ENCODE measurements at regions not wholly inside any gene's neighbourhood (a gene's known extent, or its start where the extent isn't known, plus 50 kb on each side); places are given as distances from the start of the nearest gene placed in this dataset.

DNA sequence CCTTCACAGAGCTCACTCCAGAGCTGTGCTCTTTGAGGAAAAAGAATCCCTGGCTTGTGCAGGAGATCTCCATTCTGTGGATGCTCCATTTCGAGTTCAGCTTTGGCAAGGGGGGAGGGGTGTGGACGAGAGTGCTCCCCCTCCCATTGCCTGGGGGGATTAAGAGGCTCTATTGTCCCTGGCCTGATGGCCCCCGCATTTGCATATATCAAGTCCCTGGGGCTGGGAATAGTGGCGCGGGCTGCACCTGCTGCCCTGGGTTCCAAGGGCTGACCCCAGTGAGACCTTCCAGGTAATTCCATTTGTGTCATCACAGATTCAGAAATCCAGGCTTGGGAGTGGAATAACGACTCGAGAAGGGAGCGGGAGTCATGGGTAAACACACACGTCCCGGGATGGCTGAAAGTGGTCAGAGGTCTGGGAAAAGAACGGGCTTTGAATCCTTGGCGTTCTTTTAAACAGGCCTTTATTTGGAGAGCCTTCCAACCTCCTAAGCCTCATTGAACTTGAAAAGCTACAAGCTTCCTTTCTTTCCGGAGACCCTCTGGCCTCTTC is 479.3 kb downstream of the HS3ST3B1 start:
- TF ChIP-seq, protein P1, sequence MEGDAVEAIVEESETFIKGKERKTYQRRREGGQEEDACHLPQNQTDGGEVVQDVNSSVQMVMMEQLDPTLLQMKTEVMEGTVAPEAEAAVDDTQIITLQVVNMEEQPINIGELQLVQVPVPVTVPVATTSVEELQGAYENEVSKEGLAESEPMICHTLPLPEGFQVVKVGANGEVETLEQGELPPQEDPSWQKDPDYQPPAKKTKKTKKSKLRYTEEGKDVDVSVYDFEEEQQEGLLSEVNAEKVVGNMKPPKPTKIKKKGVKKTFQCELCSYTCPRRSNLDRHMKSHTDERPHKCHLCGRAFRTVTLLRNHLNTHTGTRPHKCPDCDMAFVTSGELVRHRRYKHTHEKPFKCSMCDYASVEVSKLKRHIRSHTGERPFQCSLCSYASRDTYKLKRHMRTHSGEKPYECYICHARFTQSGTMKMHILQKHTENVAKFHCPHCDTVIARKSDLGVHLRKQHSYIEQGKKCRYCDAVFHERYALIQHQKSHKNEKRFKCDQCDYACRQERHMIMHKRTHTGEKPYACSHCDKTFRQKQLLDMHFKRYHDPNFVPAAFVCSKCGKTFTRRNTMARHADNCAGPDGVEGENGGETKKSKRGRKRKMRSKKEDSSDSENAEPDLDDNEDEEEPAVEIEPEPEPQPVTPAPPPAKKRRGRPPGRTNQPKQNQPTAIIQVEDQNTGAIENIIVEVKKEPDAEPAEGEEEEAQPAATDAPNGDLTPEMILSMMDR (IDR thresholded peaks at IDR 0.05), result no peak

DNA sequence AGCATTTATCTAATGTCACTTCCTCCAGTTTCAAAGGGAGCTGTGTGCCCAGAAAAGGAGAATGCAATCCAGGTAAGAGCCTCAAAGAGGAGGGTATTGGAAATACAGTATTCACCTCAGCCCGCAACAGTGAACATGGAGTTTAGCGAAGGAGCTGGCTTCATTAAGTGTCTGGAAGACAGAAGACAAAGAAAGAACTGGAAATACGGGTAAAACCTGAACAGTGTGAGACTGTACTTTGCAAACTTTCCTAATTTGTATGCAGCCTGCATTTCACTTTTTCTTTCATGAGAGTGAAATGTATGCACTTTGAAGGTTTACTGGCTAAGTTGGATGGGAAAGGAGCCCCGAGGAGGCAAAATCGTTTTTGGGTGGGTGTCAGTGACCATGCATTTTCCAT is 478.4 kb downstream of the HS3ST3B1 start:
- TF ChIP-seq, protein P1 (IDR thresholded peaks at IDR 0.05), result no peak

DNA sequence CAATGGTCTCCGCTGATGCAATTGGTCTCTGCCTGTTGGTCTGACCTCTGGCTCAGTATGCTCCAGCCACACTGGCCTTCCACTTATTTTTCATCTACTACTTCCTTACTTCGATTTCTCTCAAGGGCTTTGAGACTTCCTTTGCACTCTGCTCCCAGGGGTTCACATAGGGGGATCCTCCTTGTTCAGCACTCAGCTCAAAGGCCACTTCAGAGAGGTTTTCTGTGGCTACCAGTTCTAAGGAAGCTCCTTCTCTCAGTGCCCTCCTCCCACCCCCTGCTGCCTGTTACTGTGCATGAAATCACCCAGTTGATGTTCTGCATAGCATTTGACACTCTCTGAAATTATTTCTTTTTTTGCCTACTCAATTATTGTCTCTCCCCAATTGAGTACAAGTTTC is 476.4 kb downstream of the HS3ST3B1 start:
- TF ChIP-seq, protein P1 (IDR thresholded peaks at IDR 0.05), result no peak

- TF ChIP-seq, protein P1 (IDR thresholded peaks at IDR 0.05), result no peak
These were observed 475.9 kb downstream of the HS3ST3B1 start for GRCh38 chr17:14776791-14777190.

DNA sequence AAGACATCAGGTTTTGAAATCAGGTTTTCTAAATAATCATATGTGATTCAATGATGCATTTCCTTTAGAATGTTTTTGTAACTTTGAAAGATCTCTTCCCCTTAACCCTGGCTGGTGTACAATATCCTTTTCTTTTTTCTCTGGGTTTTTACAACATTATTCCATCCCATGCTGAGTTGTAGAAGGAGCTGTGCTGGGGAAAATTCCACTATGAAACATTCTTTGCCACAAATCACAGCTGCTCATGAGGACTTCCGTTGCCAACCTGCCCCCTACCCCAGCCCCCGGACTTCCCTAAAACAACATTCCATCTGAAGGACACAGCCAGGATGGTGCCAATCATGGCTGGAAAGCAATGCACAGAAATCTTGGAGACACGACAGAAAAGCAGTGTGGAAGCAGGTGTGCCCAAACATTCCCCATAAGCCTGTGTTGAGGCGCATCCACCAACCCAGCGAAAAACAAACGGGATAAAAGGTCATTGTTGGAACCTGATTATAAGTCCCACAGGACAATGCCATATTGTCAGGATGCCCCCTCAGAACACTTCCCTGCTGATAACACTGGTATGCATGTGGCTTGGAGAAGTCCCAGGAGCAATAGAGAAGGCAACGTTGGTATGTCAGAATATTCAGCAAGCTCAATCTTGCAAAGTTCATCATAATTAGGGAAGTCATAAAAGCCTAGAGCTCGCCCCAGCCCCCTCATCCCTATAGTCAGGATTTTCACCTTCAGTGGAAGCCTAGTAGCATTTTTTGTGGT is 475.0 kb downstream of the HS3ST3B1 start:
- TF ChIP-seq, protein P1 (IDR thresholded peaks at IDR 0.05), result no peak

GRCh38 chr17:14774774-14775173 is 473.9 kb downstream of the HS3ST3B1 start:
- TF ChIP-seq, protein P1 (IDR thresholded peaks at IDR 0.05), result no peak

GRCh38 chr17:14772776-14773175 is 471.9 kb downstream of the HS3ST3B1 start:
- TF ChIP-seq, protein P1 (IDR thresholded peaks at IDR 0.05), result no peak
